ENCODE measurements at regions not wholly inside any gene's neighbourhood (a gene's known extent, or its start where the extent isn't known, plus 50 kb on each side); places are given as distances from the start of the nearest gene placed in this dataset.
"Not testable (repeated sequence)": the region's sequence is repeated elsewhere in the genome, so short reads cannot be mapped to it uniquely, and the experiment has no call there.

DNA sequence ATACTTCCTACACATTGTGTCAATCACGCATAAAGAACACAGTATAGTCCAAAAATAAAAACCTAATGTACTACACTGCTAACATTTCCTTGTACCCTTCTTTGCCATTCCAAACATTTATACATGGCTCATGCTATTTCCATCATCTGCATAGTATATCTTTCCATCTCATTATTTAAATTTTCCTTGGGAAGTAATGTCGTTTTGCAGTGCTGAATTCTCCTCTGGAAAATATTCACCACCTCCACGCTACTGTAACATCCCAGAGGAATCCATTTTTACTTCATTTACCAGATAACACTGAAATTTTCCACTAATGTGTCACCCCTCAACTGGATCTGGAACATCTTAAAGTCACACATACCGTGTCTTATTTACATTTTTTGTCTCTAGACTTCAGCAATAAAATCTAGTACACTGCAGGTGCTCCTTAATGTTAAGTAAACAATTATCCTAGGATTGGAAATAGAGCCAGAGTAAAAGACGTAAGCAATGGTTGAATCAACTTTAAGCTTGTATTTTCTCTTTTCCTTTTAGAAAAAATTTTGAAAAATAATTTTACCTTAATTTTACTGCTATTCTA, 881.0 kb downstream of the AMY1C start:
- no peaks in the 10 kb centered on the region for H3K36me3 ChIP-seq
- TF ChIP-seq Cebpa-rat (IDR thresholded peaks at IDR 0.05), result no peak
- H3K9ac ChIP-seq, result no peak overlapping the region
- H3K4me2 ChIP-seq, result no peak overlapping the region
- H3K4me1 ChIP-seq, result peaks cover 0 to 8% (median 0%) of the 10 kb centered on the region in 10 experiments; a peak in 1 of 20 replicates
- no peaks in the 10 kb centered on the region for H3K27me3 ChIP-seq
- no peak overlapping the region for H3K4me3 ChIP-seq
- no peaks in the 10 kb centered on the region for H3K9me3 ChIP-seq (replicated peaks in 1 of 11)
- no peak overlapping the region for H3K27ac ChIP-seq
- no peaks in the 10 kb centered on the region for H4K20me1 ChIP-seq

DNA sequence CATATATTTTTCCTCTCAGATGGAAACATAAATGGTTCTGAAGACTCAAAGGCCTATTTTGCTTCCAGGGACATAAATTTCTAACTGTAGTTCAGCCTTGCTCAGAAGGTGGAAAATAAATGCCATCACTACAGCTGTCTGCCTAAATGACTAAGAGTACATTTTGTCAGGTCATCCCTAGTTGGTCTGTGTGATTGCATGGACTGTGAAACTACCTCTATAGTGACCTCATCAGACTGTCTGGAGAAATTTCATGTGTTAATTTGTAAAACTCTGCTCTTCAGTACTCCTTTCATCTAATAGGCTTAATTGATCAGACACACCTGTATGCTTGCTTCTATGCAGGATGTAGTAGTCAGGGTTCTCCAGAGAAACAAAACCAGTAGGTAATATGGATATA, 886.9 kb downstream of the AMY1C start:
- no peaks in the 10 kb centered on the region for H3K4me1 ChIP-seq

DNA sequence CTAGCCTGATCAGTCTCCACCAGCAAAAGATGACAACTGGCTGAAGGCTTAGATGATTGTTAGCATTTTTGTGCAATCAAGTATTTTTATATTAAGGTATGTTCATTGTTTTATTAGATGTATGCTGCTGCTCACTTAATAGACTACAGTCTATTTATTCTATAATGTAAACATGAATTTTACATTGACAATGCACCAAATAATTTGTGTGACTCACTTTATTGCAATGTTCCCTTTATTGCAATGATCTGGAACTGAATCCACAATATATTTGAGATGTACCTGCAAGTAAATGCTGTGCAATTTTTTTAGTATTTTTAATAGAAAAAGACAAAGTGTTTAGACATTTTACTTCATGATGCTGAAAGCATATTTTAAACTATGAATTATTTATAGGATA, 896.5 kb downstream of the AMY1C start:
- H3K4me3 ChIP-seq, result no peak overlapping the region
- no peaks in the 10 kb centered on the region for H4K20me1 ChIP-seq
- no peaks in the 10 kb centered on the region for H3K9me3 ChIP-seq (replicated peaks in 1 of 11)
- H3K27ac ChIP-seq, result no peak overlapping the region
- no peaks in the 10 kb centered on the region for H3K36me3 ChIP-seq
- no peaks in the 10 kb centered on the region for H3K27me3 ChIP-seq
- no peak for TF ChIP-seq Cebpa-rat (IDR thresholded peaks at IDR 0.05)
- no peak overlapping the region for H3K9ac ChIP-seq
- H3K4me2 ChIP-seq, result no peak overlapping the region
- no peaks in the 10 kb centered on the region for H3K4me1 ChIP-seq

More for the DNA sequence above, 886.9 kb downstream of the AMY1C start:
- H4K20me1 ChIP-seq, result no peaks in the 10 kb centered on the region
- TF ChIP-seq Cebpa-rat (IDR thresholded peaks at IDR 0.05), result no peak
- H3K4me3 ChIP-seq, result no peak overlapping the region
- no peak overlapping the region for H3K4me2 ChIP-seq
- no peak overlapping the region for H3K9ac ChIP-seq
- no peak overlapping the region for H3K27ac ChIP-seq
- H3K9me3 ChIP-seq (replicated peaks in 1 of 11), result no peaks in the 10 kb centered on the region
- no peaks in the 10 kb centered on the region for H3K36me3 ChIP-seq
- H3K27me3 ChIP-seq, result no peaks in the 10 kb centered on the region

- no peaks in the 10 kb centered on the region for H4K20me1 ChIP-seq
- no peaks in the 10 kb centered on the region for H3K4me1 ChIP-seq
- no peak overlapping the region for H3K27ac ChIP-seq
- no peak overlapping the region for H3K4me3 ChIP-seq
- H3K4me2 ChIP-seq, result no peak overlapping the region
- no peaks in the 10 kb centered on the region for H3K27me3 ChIP-seq
- TF ChIP-seq Cebpa-rat (IDR thresholded peaks at IDR 0.05), result no peak
- no peaks in the 10 kb centered on the region for H3K36me3 ChIP-seq
- no peaks in the 10 kb centered on the region for H3K9me3 ChIP-seq (replicated peaks in 1 of 11)
- no peak overlapping the region for H3K9ac ChIP-seq
Observed at GRCh38 chr1:104648269-104648691, 898.6 kb downstream of the AMY1C start.

- H4K20me1 ChIP-seq; H3K36me3 ChIP-seq; H3K4me1 ChIP-seq; H3K9ac ChIP-seq; H3K4me2 ChIP-seq; H3K4me3 ChIP-seq; H3K27me3 ChIP-seq; H3K9me3 ChIP-seq (replicated peaks in 1 of 11); H3K27ac ChIP-seq: not testable (repeated sequence)
Observed at GRCh38 chr1:104664374-104664773, 914.7 kb downstream of the AMY1C start.

GRCh38 chr1:104665300-104665699, 915.6 kb downstream of the AMY1C start:
- Histone ChIP-seq H3K4me1 (no peaks in the 10 kb centered on the region), H4K20me1 (no peaks in the 10 kb centered on the region), H3K27ac (no peak overlapping the region), H3K27me3 (no peaks in the 10 kb centered on the region), H3K4me2 (no peak overlapping the region), H3K36me3 (no peaks in the 10 kb centered on the region), H3K9me3 (replicated peaks in 1 of 11) (no peaks in the 10 kb centered on the region), H3K4me3 (no peak overlapping the region), H3K9ac (no peak overlapping the region)
- TF ChIP-seq Cebpa-rat (IDR thresholded peaks at IDR 0.05), result no peak

DNA sequence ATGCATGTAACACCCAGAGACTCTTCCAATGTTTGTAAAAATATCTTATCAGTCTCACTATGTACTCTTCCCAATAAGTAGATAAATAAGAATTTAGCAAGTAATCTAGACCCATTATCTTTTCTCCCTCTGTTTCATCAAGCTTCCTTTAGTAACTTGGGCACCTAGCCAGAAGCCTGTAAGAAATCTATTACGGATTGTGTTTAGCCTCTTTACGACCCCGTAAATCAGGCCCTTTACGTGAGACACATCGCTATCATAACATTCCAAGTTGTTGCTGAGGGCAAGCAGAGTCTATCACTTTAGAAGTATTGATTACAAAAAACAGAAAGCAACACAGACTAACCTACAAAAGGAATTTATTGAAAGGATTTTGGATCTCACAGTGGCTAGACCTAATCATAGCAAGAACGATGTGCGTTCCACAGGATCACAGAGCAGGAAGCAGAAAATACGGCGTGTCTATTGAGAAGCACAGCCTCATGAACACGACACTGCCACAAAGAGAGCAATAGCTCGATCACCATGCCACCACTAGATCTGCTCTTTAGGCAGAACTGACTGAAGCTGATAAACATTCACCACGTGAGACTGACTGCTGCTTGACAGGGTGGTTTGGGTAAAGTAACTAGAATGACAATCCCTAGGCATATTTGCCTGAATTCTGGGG, 922.1 kb downstream of the AMY1C start:
- no peak for TF ChIP-seq Cebpa-rat (IDR thresholded peaks at IDR 0.05)
- Histone ChIP-seq H3K9ac (no peak overlapping the region), H3K27me3 (no peaks in the 10 kb centered on the region), H3K4me2 (no peak overlapping the region), H3K4me3 (no peak overlapping the region), H3K36me3 (no peaks in the 10 kb centered on the region), H4K20me1 (no peaks in the 10 kb centered on the region), H3K27ac (no peak overlapping the region), H3K4me1 (no peaks in the 10 kb centered on the region), H3K9me3 (replicated peaks in 1 of 11) (no peaks in the 10 kb centered on the region)

GRCh38 chr1:104699433-104699832, 949.7 kb downstream of the AMY1C start:
- no peaks in the 10 kb centered on the region for H3K36me3 ChIP-seq
- no peaks in the 10 kb centered on the region for H3K27me3 ChIP-seq
- no peak for TF ChIP-seq Cebpa-rat (IDR thresholded peaks at IDR 0.05)
- H3K27ac ChIP-seq, result no peak overlapping the region
- H3K9me3 ChIP-seq (replicated peaks in 1 of 11), result 0 out of 22 replicates have a peak, but pooled peaks cover 0 to 4% (median 0%) of the 10 kb centered on the region in 11 experiments
- H3K4me3 ChIP-seq, result no peak overlapping the region
- H3K4me2 ChIP-seq, result no peak overlapping the region
- H3K4me1 ChIP-seq, result no peaks in the 10 kb centered on the region
- no peaks in the 10 kb centered on the region for H4K20me1 ChIP-seq
- no peak overlapping the region for H3K9ac ChIP-seq

GRCh38 chr1:104702731-104703130, 953.0 kb downstream of the AMY1C start:
- no peak overlapping the region for H3K27ac ChIP-seq
- H3K9ac ChIP-seq, result no peak overlapping the region
- no peaks in the 10 kb centered on the region for H3K36me3 ChIP-seq
- no peak overlapping the region for H3K4me3 ChIP-seq
- no peak overlapping the region for H3K4me2 ChIP-seq
- peaks cover 0 to 10% (median 8%) of the 10 kb centered on the region in 11 experiments; a peak in 11 of 22 replicates for H3K9me3 ChIP-seq (replicated peaks in 1 of 11)
- no peaks in the 10 kb centered on the region for H4K20me1 ChIP-seq
- no peaks in the 10 kb centered on the region; a peak in 1 of 20 replicates for H3K4me1 ChIP-seq
- no peaks in the 10 kb centered on the region for H3K27me3 ChIP-seq
- no peak for TF ChIP-seq Cebpa-rat (IDR thresholded peaks at IDR 0.05)

- Histone ChIP-seq H3K4me1 (no peaks in the 10 kb centered on the region; a peak in 1 of 20 replicates), H3K4me2 (peak overlapping the region in 3 of 11 experiments; percentile 2 to 29 (median 27); a peak in 2 of 22 replicates), H3K27me3 (no peaks in the 10 kb centered on the region), H3K4me3 (no peak overlapping the region), H3K36me3 (no peaks in the 10 kb centered on the region), H3K9me3 (replicated peaks in 1 of 11) (peaks cover 0 to 10% (median 8%) of the 10 kb centered on the region in 11 experiments; a peak in 11 of 22 replicates), H3K27ac (peak overlapping the region in 3 of 11 experiments; percentile 21 to 40 (median 25); a peak in 5 of 22 replicates), H3K9ac (no peak overlapping the region), H4K20me1 (no peaks in the 10 kb centered on the region)
- no peak for TF ChIP-seq Cebpa-rat (IDR thresholded peaks at IDR 0.05)
Observed at GRCh38 chr1:104706631-104707147, 957.0 kb downstream of the AMY1C start.
